Fibroblast of peridontal ligament (primary cell): ENCODE measurements at regions not wholly inside any gene's neighbourhood (a gene's known extent, or its start where the extent isn't known, plus 50 kb on each side); places are given as distances from the start of the nearest gene placed in this dataset.
A peak's percentile ranks its signal among the peaks of the same experiment; 100 is the strongest.

ENCODE experiments used
- DNase-seq: peaks from one replicate; pipeline ENCODE4 v3.0.0-alpha.2; 2010; ENCODE audit errors: extremely low read depth

- DNase-seq, result no peak
These were observed 527.9 kb upstream of the MDFIC2 start for GRCh38 chr3:70840106-70840870.

GRCh38 chr3:70833239-70833960, 521.0 kb upstream of the MDFIC2 start:
- DNase-seq, result peak; percentile 30

- peak; percentile 87 for DNase-seq
These were observed 520.4 kb upstream of the MDFIC2 start for GRCh38 chr3:70832834-70833205.

GRCh38 chr3:70832089-70832833, 519.8 kb upstream of the MDFIC2 start:
- DNase-seq, result peak; percentile 97

- DNase-seq, result peak; percentile 76
These were observed 516.7 kb upstream of the MDFIC2 start for GRCh38 chr3:70829092-70829491.

GRCh38 chr3:70824773-70825172, 512.3 kb upstream of the MDFIC2 start:
- peak; percentile 90 for DNase-seq

DNA sequence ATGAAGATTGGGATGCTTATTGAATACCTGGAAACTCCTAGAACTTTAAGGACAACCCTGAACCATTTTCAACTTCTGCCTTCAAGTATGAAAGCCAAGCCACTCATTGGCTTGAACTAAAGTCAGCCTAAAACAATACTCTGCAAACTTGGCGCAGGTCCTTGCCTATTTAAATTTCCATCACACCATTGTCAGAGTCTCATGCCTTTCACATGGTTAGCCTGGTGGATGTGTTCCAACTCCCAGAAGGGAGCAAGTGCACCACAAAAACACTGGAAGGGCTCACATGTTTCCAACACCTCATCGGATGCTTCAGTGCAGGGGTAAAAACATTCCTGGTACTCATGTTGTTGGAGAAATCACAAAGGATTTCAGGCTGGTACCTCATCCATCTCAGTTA, 511.6 kb upstream of the MDFIC2 start:
- peak; percentile 87 for DNase-seq

GRCh38 chr3:70823622-70824021, 511.2 kb upstream of the MDFIC2 start:
- DNase-seq, result no peak

GRCh38 chr3:70822669-70823068, 510.2 kb upstream of the MDFIC2 start:
- DNase-seq, result no peak

- DNase-seq, result no peak
These were observed 509.2 kb upstream of the MDFIC2 start for GRCh38 chr3:70821602-70822001.

- DNase-seq, result no peak
These were observed 508.0 kb upstream of the MDFIC2 start for GRCh38 chr3:70820397-70820796.

DNA sequence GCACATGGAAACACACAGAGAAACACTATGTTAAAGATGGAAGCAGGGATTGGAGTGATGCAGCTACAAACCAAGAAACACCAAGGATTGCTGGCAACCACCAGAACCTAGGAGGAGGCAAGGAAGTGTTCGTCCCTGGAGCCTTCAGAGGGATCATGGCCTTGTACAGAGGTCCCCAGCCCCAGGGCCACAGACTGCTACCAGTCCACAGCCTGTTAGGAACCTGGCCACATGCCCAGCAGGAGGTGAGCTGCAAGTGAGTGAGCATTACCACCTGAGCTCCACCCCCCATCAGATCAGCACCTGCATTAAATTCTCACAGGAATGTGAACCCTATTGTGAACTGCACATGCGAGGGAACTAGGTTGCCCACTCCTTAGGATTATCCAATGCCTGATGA, 505.7 kb upstream of the MDFIC2 start:
- DNase-seq, result no peak

DNA sequence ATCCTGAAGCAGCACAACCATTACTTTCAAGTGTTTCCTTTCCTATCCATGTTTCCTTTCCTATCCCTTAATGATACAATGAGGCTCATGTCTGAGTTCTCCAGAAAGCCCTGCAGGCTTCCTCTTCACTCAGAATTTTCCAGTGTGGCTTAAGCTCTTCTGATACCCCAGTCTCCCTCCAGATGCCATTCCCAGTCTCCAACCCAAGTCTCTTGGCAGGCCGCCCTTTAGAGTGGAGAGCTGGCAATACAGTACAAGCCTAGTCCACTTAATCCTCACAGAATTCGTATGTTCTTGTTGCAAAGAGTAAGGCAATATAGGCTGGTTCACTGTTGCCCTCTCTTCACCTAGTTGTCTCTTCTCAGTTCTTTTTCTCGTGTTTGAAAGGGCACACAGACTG, 503.9 kb upstream of the MDFIC2 start:
- no peak for DNase-seq

DNA sequence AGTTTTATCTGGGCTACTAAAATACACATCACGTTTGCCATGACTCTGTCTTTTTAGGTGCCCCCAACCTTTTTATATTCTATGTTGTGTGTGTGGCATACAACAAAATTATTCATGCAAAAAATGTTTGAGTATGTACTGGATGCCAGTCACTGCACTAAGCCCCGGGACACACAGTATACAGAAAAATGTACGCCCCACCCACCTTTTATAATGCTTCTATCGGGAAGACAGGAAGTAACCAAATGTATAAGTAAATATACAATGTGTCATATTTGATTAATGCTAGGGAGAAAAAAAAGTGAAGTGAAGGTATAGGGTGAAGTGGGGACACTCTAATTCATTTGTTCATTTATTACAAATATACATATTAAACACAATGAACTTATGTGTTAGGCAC, 503.4 kb upstream of the MDFIC2 start:
- no peak for DNase-seq

DNA sequence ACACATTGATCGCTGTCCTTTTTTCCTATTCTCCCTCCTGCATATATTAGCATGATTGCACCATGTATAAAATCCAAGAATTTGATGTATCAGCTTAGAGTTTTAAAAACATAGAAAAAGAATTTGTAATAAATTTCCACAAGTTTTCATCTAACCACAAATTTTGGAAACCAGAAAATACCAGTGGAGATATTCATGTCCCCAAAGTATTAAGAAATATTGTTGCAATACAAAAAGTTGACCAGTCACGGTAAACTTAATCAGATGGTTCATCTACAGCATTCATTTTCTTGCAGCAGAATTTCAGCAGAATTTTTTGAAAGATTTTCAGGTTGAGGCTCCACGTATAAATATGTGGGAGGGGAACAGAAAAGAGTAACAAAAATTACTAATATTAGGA, 500.9 kb upstream of the MDFIC2 start:
- DNase-seq, result peak; percentile 77

GRCh38 chr3:70811880-70812279, 499.4 kb upstream of the MDFIC2 start:
- DNase-seq, result peak; percentile 97

DNA sequence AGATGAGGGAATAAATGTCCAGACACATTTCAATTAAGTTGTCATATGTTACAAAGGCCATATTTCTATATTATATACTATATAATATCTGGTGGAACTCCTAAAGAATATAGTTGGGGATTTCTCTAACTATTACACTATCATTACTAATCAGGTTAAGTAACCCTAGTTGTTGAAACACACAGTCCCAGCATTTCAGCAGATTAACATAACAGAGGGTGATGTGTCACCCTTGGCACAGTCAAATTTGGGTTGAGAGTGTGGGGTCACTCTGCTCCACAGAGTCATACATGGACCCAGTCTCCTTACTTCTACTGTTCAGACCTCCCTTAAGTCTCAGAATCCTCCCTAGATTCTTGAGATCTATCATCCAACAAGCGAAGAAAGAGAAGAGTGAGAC, 496.4 kb upstream of the MDFIC2 start:
- no peak for DNase-seq

DNA sequence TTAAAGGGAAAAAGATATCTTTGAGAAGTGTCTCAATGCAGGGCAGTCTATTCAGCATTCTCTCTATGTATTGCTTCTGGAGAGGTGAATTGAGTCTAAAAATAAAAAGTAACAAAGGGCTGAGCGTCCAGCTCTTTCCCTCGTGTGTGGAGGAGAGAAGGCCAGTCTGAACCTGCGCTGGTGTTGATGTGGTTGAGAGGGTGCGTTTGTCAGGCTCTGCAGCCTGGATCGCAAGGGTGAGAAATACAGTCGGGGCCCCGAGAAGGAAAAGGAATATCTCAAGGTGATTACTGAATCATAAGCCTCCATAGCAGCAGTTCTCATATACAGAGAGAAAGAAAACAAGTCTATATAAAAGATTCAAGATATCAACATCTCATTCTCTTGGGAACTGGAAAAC, 494.1 kb upstream of the MDFIC2 start:
- DNase-seq, result no peak

GRCh38 chr3:70806021-70806420, 493.6 kb upstream of the MDFIC2 start:
- DNase-seq, result no peak

- peak; percentile 88 for DNase-seq
These were observed 492.8 kb upstream of the MDFIC2 start for GRCh38 chr3:70805061-70805889.

DNA sequence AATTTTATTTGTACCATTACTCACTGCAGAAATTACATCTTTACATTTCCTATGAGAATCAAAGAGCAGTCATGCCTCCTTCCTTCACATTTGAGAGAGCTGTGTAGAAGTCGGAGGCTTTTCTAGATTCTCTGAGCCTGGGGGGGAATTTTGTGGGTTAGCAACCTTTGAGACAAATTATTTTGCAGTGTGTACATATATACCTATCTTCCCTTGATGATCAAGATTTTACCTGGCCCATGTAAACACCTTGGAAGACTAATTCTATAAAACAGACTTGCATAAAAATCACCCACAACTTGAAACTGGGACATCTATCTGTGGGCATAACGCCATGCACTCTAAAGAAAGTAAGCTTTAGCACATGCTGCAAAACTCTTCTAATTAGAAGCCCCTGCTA, 491.5 kb upstream of the MDFIC2 start:
- no peak for DNase-seq

DNA sequence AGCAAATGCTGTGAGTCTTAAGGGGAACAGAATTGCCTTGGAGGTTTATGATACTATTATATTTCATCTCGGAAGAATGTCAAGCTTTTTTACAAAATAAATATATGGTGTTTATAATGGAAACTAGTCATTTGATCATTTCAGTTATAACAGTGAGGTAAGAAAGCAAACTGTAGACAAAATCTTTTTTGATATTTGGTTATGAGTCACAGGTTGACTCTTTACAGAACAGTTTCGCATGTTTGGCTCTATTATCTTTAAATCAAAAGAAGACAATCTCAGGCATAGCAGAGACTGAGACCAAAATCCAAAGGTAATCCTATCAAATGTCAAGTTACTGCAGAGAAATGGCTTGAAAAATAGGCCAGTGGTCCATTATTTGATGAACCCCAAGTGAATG, 490.9 kb upstream of the MDFIC2 start:
- DNase-seq, result no peak
